ENCODE measurements at regions not wholly inside any gene's neighbourhood (a gene's known extent, or its start where the extent isn't known, plus 50 kb on each side); places are given as distances from the start of the nearest gene placed in this dataset.
"Not testable (repeated sequence)": the region's sequence is repeated elsewhere in the genome, so short reads cannot be mapped to it uniquely, and the experiment has no call there.

DNA sequence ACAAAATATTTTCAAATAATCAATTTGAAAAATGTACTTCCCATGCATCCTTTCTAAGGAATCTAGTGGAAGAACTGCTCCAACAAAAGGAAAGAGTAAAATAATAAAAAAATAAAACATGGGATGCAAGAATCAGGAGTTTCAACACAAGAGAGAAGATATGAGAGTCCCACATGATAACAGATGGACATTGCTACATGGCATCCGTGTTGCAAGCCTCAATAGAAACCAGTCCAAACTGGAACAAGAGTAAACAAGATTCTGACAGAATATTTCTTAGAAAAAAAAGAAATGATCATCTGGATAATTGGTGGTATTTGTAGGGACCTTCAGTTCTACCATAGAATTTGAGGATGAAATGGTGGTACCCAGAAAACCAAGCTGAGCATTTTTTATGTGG, 186.8 kb downstream of the FRK start:
- DNase-seq (ENCODE audit: low spot score): no peak

DNA sequence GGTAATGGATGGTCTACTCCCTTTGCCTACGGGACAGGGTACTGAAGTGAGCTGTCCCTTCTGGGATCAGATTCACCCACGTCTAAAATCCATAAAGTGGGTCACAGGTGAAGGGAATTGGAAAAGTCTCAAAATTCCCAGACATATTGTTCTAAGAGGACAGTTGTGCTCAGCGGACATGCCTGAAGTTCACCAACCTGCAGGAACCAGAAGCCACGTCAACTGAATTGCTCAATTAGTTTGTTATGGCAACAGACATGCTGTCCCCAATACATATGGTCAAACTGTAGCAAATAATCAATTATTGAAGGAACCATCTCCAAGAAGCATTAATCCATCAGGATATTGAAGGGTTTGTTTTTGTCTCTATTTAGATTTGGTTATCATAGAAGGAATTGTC, 190.2 kb downstream of the FRK start:
- no peak for DNase-seq (ENCODE audit: low spot score)

DNA sequence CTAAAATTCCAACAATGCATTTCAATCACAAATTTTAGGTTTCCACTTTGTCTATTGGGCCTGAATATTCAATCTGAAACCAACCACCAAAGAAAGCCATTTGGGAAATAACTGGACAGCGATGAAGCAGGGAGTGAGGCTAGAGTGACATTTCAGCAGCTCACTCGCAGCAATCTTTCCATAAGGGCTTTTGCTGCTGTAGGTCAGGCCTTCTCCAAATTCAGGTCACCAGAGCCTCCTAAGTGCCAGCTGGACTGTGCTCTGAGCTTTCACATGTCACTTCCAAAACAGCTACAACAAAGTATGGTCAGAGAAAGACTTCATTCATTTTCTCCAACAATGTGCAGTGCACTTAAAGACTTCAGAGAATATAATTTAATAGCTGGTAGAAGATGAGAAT, 194.8 kb downstream of the FRK start:
- no peak for DNase-seq (ENCODE audit: low spot score)

DNA sequence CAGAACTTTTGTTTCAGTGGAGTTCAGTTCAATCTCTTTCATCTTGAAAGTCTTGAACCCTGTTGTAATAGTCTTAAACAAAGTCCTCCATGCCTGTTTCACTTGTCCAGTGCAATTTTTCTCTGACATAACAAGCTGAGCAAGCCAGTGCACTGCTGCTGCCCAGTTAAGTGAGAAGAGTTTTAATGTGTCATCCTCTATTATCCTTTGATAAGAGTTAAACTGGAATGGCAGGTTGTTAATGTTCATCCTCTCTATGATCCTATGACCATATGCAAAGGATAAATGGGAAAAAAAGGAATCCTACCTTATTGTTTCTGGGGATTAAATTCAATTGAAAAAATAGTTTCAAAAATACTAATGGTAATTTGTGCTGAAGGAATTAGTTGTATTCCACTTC, 197.5 kb downstream of the FRK start:
- no peak for DNase-seq (ENCODE audit: low spot score)

DNA sequence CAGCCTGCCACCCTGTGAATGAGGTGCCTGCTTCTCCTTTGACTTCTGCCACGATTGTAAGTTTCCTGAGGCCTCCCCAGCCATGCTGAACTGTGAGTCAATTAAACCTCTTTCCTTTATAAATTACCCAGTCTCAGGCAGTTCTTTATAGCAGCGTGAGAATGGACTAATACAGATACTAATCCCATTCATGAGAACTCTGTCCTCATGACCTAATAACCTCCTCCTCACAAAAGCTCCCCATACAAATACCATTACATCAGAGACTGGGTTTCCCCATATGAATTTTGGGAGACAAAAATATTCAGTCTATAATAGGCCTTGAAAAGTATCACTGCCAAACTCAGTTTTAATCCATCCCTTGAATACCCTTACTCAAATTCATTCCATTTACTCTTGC, 199.0 kb downstream of the FRK start:
- DNase-seq (ENCODE audit: low spot score): not testable (repeated sequence)

DNA sequence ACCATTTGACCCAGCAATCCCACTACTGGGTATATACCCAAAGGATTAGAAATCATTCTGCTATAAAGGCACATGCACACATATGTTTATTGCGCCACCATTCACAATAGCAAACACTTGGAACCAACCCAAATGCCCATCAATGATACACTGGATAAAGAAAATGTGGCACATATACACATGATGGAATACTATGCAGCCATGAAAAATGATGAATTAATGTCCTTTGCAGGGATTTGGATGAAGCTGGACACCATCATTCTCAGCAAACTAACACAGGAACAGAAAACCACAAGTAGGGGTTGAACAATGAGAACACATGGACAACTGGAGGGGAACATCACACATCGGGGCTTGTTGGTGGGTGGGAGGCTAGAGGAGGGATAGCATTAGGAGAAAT, 201.1 kb downstream of the FRK start:
- DNase-seq (ENCODE audit: low spot score): not testable (repeated sequence)

DNA sequence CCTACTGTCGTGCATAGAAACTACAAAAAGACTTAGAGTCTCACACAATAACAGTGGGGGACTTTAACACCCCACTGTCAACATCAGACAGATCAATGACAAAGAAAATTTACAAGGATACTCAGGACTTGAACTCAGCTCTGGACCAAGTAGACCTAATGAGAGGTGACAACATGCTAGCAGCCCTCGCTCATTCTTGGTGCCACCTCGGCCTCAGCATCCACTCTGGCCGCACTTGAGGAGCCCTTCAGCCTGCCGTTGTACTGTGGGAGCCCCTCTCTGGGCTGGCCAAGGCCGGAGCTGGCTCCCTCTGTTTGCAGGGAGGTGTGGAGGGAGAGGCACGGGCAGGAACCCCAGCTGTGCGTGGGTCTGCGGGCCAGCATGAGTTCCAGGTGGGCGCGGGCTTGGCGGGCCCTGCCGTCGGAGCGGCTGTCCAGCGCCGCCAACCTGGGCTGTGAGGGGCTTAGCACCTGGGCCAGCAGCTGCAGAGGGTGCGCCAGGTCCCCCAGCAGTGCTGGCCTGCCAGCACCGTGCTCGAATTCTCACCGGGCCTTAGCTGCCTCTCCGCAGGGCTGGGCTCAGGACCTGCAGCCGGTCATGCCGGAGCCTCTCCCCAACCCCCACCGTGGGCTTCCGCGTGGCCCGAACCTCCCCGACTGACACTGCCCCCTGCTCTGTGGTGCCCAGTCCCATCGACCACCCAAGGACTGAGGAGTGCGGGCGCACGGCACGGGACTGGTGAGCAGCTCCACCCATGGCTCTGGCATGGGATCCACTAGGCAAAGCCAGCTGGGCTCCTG, 205.6 kb downstream of the FRK start:
- no peak for DNase-seq (ENCODE audit: low spot score)

DNA sequence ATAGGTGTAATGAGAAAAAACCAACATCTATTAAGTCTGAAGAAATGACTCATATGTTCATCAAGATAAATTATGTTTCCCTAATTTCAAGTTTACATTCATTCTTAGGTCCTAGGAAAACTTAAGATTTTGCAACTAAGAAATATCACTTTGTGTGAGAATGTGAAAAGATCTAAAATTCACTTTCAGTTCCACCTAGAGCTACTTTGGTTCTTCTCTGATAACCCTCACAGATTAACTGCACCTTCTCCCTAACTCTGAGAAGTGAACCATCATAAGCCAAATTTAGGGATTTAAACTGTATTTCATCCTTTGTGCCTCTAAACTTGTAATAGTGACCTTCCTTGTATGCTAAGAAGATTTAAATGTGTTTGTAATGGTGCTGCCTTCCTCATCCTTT, 213.0 kb downstream of the FRK start:
- DNase-seq (ENCODE audit: low spot score): no peak

DNA sequence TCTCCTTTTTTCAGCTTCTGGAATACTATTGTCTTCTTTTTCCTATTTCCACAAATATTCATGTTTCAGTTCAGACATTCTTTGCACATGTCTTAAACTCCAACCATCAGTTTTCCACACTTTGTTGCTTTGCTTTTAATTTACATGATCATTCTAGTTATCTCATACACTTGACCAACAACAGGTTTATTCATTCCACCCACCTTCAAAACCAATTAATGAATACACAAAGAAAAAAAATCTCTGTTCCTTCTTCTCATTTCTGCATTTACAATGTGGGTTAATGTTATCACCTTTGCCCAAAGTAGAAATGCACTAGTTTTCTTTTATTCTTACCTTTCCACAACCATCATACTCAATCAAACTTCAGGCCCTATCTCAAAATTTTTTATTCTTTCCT, 216.7 kb downstream of the FRK start:
- DNase-seq (ENCODE audit: low spot score): no peak

DNA sequence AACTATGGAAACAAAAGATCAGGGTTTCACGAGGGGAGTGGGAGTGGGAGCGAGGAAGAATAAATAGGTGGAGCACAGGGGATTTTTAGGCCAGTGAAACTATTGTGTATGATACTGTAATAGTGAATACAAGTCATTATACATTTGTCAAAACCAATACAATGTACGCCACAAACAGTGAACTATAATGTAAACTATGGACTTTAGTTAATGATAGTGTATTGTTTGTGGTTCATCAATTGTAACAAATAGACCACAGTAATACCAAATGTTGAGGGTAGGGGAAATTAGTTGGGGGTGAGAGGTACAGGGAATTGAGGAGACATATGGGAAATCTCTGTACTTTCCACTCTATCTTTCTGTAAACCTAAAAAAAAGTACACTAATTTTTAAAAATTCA, 218.4 kb downstream of the FRK start:
- DNase-seq (ENCODE audit: low spot score): no peak

DNA sequence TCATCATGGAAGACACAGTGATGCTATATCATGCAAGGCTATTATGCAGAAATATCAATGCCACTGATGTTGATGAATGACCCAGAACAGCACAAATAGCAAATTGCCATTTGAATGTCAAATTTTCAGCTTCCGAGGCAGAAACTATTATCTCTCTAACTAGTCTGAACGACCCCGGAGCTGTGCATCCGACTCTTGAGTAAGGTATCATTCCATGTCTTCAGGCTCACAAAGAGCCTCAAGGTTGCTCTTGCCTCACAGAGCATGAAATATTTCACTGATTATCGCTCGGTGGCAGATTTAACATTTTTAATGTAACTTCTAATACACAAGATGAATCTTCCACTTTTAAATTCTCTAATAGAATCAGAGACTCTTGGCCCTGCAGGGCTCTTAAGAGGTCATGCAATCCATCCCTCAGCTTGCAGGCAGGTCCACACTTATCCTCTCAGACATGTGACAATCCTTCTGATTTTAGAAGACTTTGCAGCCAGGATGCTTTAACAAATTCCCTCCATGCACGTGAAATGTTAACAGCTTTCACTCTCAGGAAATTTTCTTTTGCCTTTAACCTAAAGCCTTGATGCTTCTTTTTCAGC, 221.0 kb downstream of the FRK start:
- no peak for DNase-seq (ENCODE audit: low spot score)

DNA sequence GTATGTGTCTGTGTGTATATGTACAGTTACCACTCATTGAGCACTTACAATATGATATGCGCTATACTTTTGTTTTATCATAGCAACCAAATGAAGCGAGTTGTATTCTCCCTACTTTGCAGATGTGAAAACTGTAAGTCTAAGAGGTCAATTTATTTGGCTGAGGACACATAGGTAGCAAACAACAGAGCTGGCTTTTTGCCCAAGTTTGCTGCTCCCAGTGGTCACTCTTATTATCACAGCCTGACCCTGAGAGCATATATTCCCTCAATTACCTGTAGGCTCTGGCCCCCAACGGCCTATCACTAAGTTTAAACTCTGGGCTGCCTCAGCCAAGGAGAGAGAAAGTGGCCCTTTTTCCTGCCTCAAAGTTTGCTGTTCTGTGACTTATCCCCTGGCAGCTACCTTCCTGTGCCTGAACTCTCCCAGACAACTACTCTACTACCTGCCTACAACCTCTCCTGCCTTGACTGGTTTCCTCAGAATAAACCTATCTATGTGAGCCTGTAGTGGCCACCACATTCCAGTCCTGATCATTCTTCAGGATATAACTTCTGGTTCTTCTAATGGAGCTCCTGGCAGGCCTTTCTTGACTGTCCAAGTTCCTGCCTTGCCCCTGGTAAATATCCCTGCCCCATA, 221.8 kb downstream of the FRK start:
- DNase-seq (ENCODE audit: low spot score): peak; percentile 28

DNA sequence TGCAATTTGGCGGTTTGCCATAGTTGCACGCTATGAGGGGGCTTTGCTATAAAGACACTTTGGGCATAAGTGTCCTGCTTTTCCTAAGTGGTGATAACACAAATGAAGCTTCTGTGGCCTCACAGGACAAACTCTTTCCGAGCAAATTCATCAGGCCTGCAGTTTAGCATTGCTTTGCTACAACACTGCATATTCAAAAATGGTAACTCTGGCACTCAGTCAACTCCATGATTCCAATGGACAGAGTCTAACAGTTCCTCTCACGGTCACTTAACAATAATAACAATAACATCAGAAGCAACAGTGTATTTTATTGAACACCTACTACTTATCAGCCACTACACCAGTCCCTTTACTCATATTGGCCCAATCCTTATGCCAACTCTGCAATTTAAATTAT, 222.5 kb downstream of the FRK start:
- DNase-seq (ENCODE audit: low spot score): no peak

DNA sequence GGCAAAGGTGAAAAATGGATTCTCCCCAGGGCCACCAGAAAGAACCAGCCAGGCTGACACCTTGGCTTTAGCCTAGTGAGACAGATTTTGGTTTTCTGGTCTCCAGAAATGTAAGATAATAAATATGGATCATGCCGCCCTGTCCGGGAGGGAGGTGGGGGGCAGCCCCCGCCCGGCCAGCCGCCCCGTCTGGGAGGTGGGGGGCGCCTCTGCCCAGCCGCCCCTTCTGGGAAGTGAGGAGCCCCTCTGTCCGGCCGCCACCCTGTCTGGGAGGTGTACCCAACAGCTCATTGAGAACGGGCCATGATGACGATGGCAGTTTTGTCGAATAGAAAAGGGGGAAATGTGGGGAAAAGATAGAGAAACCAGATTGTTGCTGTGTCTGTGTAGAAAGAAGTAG, 224.3 kb downstream of the FRK start:
- not testable (repeated sequence) for DNase-seq (ENCODE audit: low spot score)

DNA sequence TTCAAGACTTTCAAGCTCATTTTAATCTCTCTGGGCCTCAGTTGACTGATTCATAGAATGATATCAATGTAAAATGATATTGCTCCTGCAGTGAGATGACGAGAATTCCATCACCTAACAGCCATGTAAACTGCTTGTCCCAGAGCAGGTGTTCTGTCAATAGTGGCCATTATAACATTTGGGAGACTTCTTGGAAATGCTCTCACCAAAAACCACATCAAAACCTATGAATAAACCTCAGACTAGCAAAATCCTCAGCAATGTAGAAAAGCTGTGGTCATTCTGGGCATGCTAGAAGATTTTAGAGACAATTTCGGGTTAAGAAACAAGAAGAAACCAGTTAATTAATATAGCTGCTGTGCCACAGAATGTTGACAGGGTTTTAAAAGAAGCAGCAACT, 225.4 kb downstream of the FRK start:
- DNase-seq (ENCODE audit: low spot score): no peak

DNA sequence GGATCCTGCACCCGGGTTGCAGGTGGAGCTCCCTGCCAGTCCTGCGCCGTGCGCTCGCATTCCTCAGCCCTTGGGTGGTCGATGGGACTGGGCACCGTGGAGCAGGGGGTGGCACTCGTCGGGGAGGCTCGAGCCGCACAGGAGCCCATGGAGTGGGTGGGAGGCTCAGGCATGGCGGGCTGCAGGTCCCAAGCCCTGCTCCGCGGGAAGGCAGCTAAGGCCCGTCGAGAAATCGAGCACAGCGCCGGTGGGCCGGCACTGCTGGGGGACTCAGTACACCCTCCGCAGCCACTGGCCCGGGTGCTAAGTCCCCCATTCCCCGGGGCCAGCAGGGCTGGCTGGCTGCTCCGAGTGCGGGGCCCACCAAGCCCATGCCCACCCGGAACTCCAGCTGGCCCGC, 226.1 kb downstream of the FRK start:
- not testable (repeated sequence) for DNase-seq (ENCODE audit: low spot score)

DNA sequence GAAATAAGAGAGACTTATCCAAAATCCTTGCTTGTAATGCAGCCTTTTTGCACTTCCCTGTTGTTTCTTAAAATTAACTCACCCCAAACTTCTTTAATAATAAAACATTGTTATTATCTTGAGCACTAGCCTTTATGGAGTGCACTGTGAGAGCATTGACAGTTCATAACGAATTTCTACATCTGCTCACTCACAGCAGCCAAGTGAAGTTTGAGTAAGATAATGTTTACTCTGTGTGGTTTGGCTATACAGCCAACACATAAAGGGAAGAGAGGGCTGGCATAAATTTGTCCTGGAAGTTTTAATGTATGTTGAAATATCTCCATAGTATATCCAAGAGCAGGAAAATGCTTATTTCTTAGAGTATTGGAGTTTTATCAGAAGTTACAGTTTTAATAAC, 227.9 kb downstream of the FRK start:
- no peak for DNase-seq (ENCODE audit: low spot score)

DNA sequence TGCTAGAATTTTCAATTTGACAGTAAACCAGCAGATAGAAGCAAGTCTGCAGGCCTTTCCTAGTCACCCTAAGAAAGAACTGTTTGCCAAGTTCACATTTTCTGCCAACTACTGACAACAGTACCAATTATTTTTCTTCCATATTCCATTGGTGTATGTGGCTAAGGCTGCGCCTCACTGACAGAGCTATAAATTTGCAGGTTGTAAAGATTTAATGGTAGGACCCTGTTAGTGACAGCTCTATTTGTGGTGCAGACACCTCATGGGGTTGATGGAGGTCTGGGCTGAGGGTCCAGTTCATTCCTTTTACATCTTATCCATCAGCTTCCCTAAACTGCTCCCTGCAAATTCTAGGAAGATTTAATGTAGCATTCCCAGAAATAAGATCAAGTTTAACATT, 228.5 kb downstream of the FRK start:
- no peak for DNase-seq (ENCODE audit: low spot score)

DNA sequence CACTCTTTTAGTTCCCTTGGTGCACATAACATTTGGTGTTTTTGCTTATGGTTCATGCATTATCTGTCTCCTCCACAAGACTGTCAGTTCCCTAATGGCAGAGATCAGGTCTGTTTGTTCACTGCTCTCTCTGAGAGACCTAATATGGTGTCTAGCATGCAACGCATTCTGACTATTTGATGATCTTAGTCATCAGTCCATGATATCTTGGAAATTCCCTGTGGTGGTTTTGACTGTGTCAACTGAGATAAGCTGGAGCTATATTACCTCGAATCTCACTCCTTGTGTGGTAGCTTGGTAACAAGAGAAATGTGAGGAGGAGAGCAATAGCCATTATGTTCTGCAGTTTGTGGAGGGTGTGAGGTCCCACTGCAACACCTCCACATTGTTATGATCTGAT, 229.8 kb downstream of the FRK start:
- no peak for DNase-seq (ENCODE audit: low spot score)

DNA sequence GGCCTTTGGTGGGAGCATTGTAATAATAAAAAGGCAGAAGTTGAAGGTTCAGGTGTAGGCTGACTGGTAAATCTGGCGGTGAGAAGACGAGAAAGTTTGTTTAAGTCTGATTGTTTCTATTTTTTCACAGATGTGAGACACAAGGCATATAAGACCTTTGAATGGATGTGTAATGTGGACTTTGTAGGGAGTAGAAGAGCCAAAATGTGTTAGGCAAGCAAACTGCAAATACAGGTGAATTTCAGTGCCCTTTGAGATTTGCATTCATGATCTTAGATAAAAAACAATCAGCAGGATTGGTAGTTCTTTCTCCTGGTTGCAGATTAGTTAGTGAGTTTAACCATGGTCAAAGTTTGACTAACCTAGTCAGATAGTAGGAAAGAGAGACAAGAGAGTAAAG, 238.9 kb downstream of the FRK start:
- DNase-seq (ENCODE audit: low spot score): no peak

DNA sequence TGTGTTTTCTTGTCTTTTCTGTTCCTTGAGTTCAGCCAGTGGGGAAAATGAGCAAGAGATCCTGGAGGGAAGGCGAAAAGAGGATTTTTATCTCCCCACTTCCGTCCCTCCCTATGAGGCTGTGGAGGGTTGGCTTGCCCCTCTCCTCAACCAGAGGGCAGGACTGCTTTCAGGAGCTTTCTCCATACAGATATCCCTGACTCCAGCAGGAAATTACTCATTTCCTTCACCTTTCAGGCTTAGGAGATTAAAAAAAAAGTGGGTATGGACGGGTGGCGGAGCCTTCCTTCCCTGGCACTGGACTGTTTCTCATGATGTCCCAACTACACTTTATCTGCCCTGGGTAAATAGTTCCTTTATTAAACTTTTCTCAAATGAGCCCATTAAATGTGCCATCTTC, 241.2 kb downstream of the FRK start:
- DNase-seq (ENCODE audit: low spot score): no peak

DNA sequence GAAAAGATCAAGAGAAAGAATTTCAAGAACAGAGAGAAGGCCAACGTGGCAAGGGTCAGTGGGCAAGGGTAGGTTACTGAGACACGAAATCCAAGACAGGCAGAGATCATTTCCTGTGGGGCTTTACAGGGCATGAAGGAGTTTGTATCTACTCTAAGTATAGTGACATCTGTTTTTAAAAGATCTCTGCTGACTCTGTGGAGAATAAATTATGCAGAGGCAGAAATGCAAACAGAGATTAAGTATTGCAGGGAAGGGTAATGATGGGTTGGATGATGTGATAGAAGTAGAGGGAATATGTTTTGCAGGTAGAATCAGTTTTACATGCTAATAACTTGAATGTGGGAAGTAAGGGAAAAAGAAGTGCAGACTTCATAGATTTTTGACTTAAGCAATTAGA, 243.5 kb downstream of the FRK start:
- DNase-seq (ENCODE audit: low spot score): no peak

DNA sequence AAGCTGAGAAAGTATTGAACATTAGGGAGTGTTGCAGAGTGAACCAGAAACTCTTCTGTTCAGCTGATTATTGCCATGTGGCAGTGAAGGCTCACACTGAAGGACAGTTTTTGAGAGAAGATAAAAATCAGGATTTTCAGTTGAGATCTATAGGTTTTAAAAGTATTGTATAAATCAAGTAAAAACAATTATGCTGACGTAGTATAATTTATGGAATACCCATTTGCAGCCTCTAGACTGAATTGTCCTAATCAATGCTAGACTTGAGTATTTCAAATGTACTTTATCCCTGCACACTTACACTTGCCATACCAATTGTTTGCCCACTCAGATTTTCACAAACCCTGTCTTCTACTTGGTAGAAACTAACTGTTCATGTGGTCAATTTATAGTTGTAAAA, 245.8 kb downstream of the FRK start:
- DNase-seq (ENCODE audit: low spot score): no peak

DNA sequence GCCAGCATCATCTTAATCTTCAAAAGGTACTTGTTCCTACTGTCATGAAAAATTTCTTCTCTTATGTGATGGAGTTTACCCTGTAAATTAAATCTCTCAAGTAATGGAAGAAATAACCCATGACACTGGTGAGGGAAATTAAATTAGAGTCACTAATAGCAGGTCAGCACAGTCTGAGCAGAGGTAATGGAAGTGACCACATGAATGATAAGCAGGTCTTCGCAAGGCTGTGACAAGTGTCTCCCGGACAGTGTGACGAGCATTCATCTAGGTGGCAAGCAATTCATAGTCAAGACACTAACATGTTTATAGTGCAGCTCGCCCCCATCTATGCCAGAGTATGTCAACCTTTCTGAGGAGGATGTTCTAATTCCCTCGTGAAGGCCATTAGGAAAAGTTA, 249.2 kb downstream of the FRK start:
- DNase-seq (ENCODE audit: low spot score): no peak

Measured in COLO829 (cell line).